ENCODE measurements at regions not wholly inside any gene's neighbourhood (a gene's known extent, or its start where the extent isn't known, plus 50 kb on each side); places are given as distances from the start of the nearest gene placed in this dataset.
"Not testable (repeated sequence)": the region's sequence is repeated elsewhere in the genome, so short reads cannot be mapped to it uniquely, and the experiment has no call there.

GRCh38 chr2:223298329-223298728, 246.3 kb downstream of the KCNE4 start:
- not testable (repeated sequence) for DNase-seq

- DNase-seq: no peak
Observed at GRCh38 chr2:223300326-223300725, 248.3 kb downstream of the KCNE4 start.

- no peak for DNase-seq
Observed at GRCh38 chr2:223306371-223306770, 254.4 kb downstream of the KCNE4 start.

GRCh38 chr2:223311889-223312680, 260.1 kb downstream of the KCNE4 start:
- DNase-seq: no peak

GRCh38 chr2:223313101-223313500, 261.1 kb downstream of the KCNE4 start:
- DNase-seq: no peak

GRCh38 chr2:223314811-223315210, 262.8 kb downstream of the KCNE4 start:
- DNase-seq: no peak

GRCh38 chr2:223315813-223316212, 263.8 kb downstream of the KCNE4 start:
- no peak for DNase-seq

- DNase-seq: no peak
Observed at GRCh38 chr2:223316342-223316741, 264.4 kb downstream of the KCNE4 start.

GRCh38 chr2:223319601-223320000, 267.6 kb downstream of the KCNE4 start:
- no peak for DNase-seq

- DNase-seq: no peak
Observed at GRCh38 chr2:223324402-223324801, 272.4 kb downstream of the KCNE4 start.

- DNase-seq: no peak
Observed at GRCh38 chr2:223328578-223328977, 273.6 kb downstream of the SCG2 start.

GRCh38 chr2:223330747-223331146, 271.4 kb downstream of the SCG2 start:
- DNase-seq: not testable (repeated sequence)

- no peak for DNase-seq
Observed at GRCh38 chr2:223338016-223338415, 264.1 kb downstream of the SCG2 start.

- no peak for DNase-seq
Observed at GRCh38 chr2:223357076-223357475, 245.1 kb downstream of the SCG2 start.

GRCh38 chr2:223363085-223363484, 239.1 kb downstream of the SCG2 start:
- DNase-seq: no peak

GRCh38 chr2:223365158-223365679, 236.9 kb downstream of the SCG2 start:
- DNase-seq: no peak

- DNase-seq: no peak
Observed at GRCh38 chr2:223366566-223366965, 235.6 kb downstream of the SCG2 start.

- no peak for DNase-seq
Observed at GRCh38 chr2:223368481-223368880, 233.7 kb downstream of the SCG2 start.

- no peak for DNase-seq
Observed at GRCh38 chr2:223369889-223370288, 232.3 kb downstream of the SCG2 start.

- no peak for DNase-seq
Observed at GRCh38 chr2:223383315-223383714, 218.8 kb downstream of the SCG2 start.

GRCh38 chr2:223386189-223386588, 216.0 kb downstream of the SCG2 start:
- DNase-seq: no peak

- no peak for DNase-seq
Observed at GRCh38 chr2:223386984-223387383, 215.2 kb downstream of the SCG2 start.

GRCh38 chr2:223389624-223390023, 212.5 kb downstream of the SCG2 start:
- no peak for DNase-seq

GRCh38 chr2:223396993-223397392, 205.2 kb downstream of the SCG2 start:
- DNase-seq: no peak
